ENCODE measurements at regions not wholly inside any gene's neighbourhood (a gene's known extent, or its start where the extent isn't known, plus 50 kb on each side); places are given as distances from the start of the nearest gene placed in this dataset.

GRCh38 chr2:138962686-138963085 is 182.5 kb upstream of the NXPH2 start:
- TF ChIP-seq CTCF (IDR thresholded peaks at IDR 0.05; ENCODE audit: low read depth, low read length), result no peak
- TF ChIP-seq POLR2A (IDR thresholded peaks at IDR 0.05; ENCODE audit: extremely low read depth, insufficient read length), result no peak

Data from NB4 (cell line).